Aorta (tissue), 5 donors: ENCODE measurements at regions not wholly inside any gene's neighbourhood (a gene's known extent, or its start where the extent isn't known, plus 50 kb on each side); places are given as distances from the start of the nearest gene placed in this dataset.
"Not testable (repeated sequence)": the region's sequence is repeated elsewhere in the genome, so short reads cannot be mapped to it uniquely, and the experiment has no call there.

ENCODE experiments used
- ATAC-seq: fragments of 200-7000 bp; cut with Tn5 transposase; one replicate; pipeline ENCODE4 v1.9.1; 2022; ENCODE audit warnings: moderate library complexity; ENCODE audit not compliant: low FRiP score
- DNase-seq, 2 donors: peaks; one replicate each; pipeline ENCODE4 v3.0.0-alpha.2; 2020
- H3K27ac ChIP-seq, 2 donors: one replicate each; pipeline ENCODE4 v1.5.1; 2013; ENCODE audit warnings: low read length in 2 of 2, mild to moderate bottlenecking in 2 of 2, moderate library complexity in 2 of 2, control low read depth in 1 of 2, inconsistent platforms in 1 of 2, low read depth in 1 of 2
- H3K27me3 ChIP-seq, 2 donors: one replicate each; pipeline ENCODE4 v1.6.1; 2013; ENCODE audit warnings: control low read depth in 1 of 2, low read length in 1 of 2, mild to moderate bottlenecking in 1 of 2, moderate library complexity in 1 of 2; ENCODE audit not compliant: insufficient read depth in 2 of 2, control insufficient read depth in 1 of 2
- H3K36me3 ChIP-seq, 2 donors: one replicate each; pipeline ENCODE4 v1.6.1; 2013; ENCODE audit warnings: control low read depth in 1 of 2, low read length in 1 of 2, mild to moderate bottlenecking in 1 of 2; ENCODE audit not compliant: insufficient read depth in 2 of 2, control insufficient read depth in 1 of 2
- H3K4me1 ChIP-seq, 2 donors: one replicate each; pipeline ENCODE4 v1.6.1; 2013; ENCODE audit warnings: low read length in 2 of 2, control low read depth in 1 of 2, mild to moderate bottlenecking in 1 of 2, moderate library complexity in 1 of 2; ENCODE audit not compliant: insufficient read depth in 2 of 2, control insufficient read depth in 1 of 2
- H3K4me3 ChIP-seq, 2 donors: one replicate each; pipeline ENCODE4 v1.5.1; 2013; ENCODE audit warnings: low read length in 2 of 2, control low read depth in 1 of 2, mild to moderate bottlenecking in 1 of 2
- H3K9me3 ChIP-seq: one replicate; pipeline ENCODE4 v1.6.1; 2013; ENCODE audit warnings: mild to moderate bottlenecking, low read length; ENCODE audit not compliant: control insufficient read depth
- WGBS, 2 donors: extraction: QIAGEN DNeasy Blood & Tissue Kit; methylation state at CpG; one replicate each; pipeline ENCODE4 v1.1.7; 2013; 5-methylcytosine and 5-hydroxymethylcytosine counted together
- intact Hi-C, 2 donors: fragments of 100-400 bp; cut with DNase I; formaldehyde crosslinking; loops; one replicate each; pipeline versions ENCODE4 v1.14.2 to v1.15.0; 2022
- donor health status: healthy with polysubstance abuse.
- donor health status: Bipolar disorder and iron deficiency.
- donor health status: DM: no; HTN: no; CAD: no.
- donor health status: DM: no; HTN: no; CAD: no.
- donor health status: DM: yes; HTN: yes; CAD: no.

DNA sequence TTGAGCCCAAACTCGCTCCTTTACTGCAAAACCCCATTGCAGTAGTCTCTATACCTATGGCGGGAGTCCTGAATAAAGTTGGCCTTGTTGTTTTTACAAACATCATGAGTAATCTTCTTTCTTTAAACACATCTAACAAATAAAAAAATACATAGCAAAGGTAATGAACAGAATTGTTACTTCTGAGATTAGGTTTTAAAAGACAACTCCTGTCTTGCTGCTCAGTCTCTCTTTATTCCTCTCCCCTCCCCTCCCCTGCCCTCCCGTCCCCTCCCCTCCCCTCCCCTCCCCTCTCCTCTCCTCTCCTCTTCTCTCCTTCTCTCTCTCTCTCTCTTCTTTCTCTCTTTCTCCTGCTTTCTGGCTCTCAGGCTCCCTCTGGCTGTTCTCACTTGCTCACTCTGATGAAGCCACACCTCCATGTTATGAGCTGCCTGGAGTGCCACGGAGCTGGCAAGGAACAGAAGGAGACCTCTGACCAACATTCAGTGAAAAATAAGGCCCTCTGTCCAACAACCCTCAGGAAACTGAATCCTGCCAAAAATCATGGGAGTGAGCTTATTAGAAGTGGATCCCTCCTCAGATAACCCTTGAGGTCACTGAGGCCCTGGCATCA, 300.7 kb upstream of the MIR17HG start:
- no peaks in the 10 kb centered on the region for H3K27me3 ChIP-seq
- DNase-seq (no peak), ATAC-seq (no peak)
- no peak overlapping the region for H3K4me3 ChIP-seq
- WGBS, 2 donors = 41 to 42% methylated on average over 4 of the region's 4 CpGs
- H3K4me1 ChIP-seq = no peaks in the 10 kb centered on the region
- no peak overlapping the region for H3K27ac ChIP-seq
- intact Hi-C loops = no loop called here
- H3K9me3 ChIP-seq = no peaks in the 10 kb centered on the region
- H3K36me3 ChIP-seq = no peaks in the 10 kb centered on the region

DNA sequence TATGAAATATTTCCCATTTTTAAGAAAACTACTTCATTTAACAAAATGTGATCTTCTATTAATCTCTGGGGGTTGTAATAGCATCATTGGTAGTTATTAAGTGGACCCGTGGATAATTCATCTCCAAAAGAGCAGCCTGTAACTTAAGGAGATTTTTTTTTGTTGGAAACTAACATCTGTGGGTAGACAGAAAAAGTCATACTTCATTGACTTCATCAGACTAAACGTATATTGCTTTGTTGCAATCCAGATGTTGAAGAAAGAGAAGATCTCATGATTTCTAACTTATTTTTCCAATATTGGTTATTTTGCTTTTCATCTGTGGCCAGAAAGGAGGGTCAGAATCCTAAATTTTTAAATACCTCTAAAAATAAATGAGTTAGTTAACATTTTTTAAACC, 296.5 kb upstream of the MIR17HG start:
- WGBS, 2 donors = 63 to 66% methylated on average over 2 of the region's 2 CpGs
- H3K4me3 ChIP-seq = no peak overlapping the region
- no peak for ATAC-seq
- H3K9me3 ChIP-seq = no peaks in the 10 kb centered on the region
- intact Hi-C loops = no loop called here
- no peaks in the 10 kb centered on the region for H3K4me1 ChIP-seq
- H3K36me3 ChIP-seq = no peaks in the 10 kb centered on the region
- H3K27me3 ChIP-seq = no peaks in the 10 kb centered on the region
- no peak for DNase-seq
- H3K27ac ChIP-seq = no peak overlapping the region

DNA sequence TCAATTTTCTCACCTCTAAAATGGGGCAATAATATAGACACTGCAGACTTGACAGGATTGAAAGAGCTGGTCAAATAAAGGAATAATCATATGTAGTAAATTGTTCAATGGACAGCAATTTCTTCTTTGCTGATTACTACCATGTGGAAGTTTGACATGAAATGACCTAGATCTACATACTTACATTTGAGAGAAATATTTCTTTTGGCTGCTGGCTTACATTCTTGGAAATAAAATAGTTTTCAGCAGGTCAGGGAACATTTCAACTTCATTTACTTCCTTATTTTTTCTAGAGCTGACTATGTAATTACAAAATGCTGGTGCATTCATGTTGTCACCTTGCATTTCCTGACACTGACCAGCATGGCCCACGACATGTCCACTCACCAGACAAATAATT, 294.6 kb upstream of the MIR17HG start:
- H3K27ac ChIP-seq = no peak overlapping the region
- no peaks in the 10 kb centered on the region for H3K36me3 ChIP-seq
- no peaks in the 10 kb centered on the region for H3K9me3 ChIP-seq
- no peak for ATAC-seq
- intact Hi-C loops = no loop called here
- DNase-seq = no peak
- H3K27me3 ChIP-seq = no peaks in the 10 kb centered on the region
- WGBS, 2 donors = 15 to 18% methylated on average over 1 of the region's 1 CpG
- H3K4me1 ChIP-seq = no peaks in the 10 kb centered on the region
- H3K4me3 ChIP-seq = no peak overlapping the region

DNA sequence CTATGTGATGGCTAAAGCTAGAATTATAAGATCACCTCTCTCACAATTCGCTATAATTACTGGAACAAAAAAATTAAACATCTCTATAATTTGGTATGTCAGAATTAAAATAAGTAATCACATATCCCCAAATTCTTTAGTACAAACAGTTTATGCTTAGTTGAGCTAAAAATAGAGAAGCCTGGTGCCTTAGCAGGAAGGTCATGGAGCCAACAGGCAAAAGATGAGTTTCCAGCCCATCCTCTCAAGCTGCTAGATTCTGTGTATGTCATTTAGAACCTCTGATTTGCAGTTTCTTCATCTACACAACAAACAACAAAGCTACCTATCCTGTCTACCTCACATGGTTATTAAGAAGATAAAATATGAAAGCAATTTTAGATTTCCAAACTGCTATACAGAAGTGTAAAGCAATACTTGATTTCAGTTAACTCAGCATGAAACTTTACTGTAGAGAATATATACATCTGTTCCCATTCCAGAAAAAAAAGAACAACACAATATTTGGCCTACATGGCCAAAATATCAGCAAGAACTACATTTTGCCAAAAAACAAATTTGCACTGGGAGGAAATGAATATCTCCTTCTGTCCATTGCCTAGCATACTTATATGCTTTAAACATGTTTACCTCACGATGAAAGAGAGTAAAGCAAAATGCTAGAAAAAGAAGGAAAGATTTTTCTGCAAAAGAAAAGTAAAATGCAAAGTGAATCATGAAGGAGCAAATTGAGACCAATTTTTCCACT, 294.0 kb upstream of the MIR17HG start:
- no peak overlapping the region for H3K4me3 ChIP-seq
- H3K36me3 ChIP-seq = no peaks in the 10 kb centered on the region
- WGBS, 2 donors = 91 to 92% methylated on average over 2 of the region's 2 CpGs
- peaks cover 3% of the 10 kb centered on the region for H3K9me3 ChIP-seq
- ATAC-seq (no peak), DNase-seq (no peak)
- no peaks in the 10 kb centered on the region for H3K27me3 ChIP-seq
- no peak overlapping the region for H3K27ac ChIP-seq
- H3K4me1 ChIP-seq = no peaks in the 10 kb centered on the region
- intact Hi-C loops = no loop called here

DNA sequence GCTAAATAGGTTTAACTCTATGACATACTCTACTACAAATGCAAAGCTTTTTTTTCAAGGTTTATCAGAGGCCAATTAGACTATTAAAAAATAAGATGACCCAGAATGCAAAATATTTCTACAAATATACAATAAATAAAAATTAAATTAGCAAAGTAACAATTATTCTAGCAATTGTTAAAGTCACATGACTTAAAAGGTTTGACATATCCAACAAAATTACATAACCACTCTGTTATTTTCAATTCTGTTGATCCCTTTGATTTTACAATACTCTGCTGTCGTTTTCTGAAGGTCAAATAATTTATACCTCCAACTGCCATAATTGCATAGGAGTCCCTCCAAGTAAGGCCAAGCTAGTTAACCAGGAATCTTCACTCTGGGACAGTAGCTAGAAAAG, 292.6 kb upstream of the MIR17HG start:
- Histone ChIP-seq H3K27ac (no peak overlapping the region), H3K9me3 (peaks cover 3% of the 10 kb centered on the region), H3K36me3 (no peaks in the 10 kb centered on the region), H3K4me1 (no peaks in the 10 kb centered on the region), H3K4me3 (no peak overlapping the region), H3K27me3 (no peaks in the 10 kb centered on the region)
- WGBS, 2 donors = 80 to 82% methylated on average over 1 of the region's 1 CpG
- DNase-seq = no peak
- ATAC-seq = no peak
- intact Hi-C loops = no loop called here

DNA sequence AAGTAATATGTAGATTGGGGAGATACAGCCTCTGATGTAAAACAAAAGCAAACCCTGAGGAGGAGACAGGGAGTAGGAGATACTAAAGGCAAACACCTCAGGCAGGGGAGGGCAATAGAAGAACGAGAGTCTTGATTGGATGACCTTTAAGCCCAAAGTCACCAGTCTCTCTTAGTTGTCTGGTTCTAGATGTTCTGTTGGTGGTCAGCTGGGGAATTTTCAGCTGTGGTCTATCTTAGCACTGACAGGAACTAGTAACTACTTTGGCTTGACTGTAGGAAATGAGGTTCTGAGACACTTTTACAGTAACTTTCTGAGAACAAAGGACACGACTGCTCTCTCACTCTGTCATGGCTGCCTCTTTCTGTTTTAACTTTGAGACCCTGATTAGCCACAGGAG, 290.7 kb upstream of the MIR17HG start:
- intact Hi-C loops = no loop called here
- Histone ChIP-seq H3K4me1 (no peaks in the 10 kb centered on the region), H3K9me3 (peaks cover 3% of the 10 kb centered on the region), H3K4me3 (no peak overlapping the region), H3K27me3 (no peaks in the 10 kb centered on the region), H3K27ac (no peak overlapping the region), H3K36me3 (no peaks in the 10 kb centered on the region)
- WGBS, 2 donors = 77 to 87% methylated on average over 2 of the region's 2 CpGs
- ATAC-seq = no peak
- DNase-seq = no peak

DNA sequence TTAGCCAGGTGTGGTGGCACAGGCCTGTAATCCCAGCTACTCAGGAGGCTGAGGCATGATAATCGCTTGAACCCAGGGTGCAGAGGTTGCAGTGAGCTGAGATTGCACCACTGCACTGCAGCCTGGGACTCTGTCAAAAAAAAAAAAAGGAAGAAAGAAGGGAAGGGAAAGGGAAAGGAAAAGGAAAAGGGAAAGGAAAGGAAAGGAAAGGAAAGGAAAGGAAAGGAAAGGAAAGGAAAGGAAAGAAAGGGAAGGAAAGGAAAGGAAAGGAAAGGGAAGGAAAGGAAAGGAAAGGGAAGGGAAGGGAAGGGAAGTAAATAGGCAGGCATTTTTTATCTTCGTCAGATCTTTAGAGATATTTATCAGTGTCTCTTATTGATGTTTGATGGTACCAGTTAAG, 290.0 kb upstream of the MIR17HG start:
- intact Hi-C loops = not testable (repeated sequence)

DNA sequence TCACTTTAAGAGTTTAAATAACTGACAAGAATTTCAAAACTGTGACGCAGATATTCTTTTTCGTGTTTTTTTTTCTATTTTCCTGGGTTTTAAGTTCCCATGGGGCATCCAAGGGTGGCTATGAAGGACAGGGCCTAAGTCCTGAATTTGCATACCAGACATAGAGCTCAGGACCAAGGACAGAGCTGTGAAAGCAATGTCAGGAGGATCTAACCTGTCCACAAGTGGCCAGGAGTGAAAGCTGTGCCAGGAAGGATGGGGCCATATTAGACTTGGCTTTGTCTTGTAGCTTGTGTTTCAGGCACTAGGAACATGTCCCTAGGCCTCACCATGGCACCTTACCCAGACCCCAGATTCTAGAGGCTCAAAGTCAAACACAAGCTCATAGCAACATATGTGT, 289.4 kb upstream of the MIR17HG start:
- WGBS, 2 donors = 74 to 78% methylated on average over 2 of the region's 2 CpGs
- H3K27ac ChIP-seq = no peak overlapping the region
- H3K4me1 ChIP-seq = no peaks in the 10 kb centered on the region
- intact Hi-C loops = no loop called here
- H3K27me3 ChIP-seq = no peaks in the 10 kb centered on the region
- H3K4me3 ChIP-seq = no peak overlapping the region
- peaks cover 3% of the 10 kb centered on the region for H3K9me3 ChIP-seq
- DNase-seq (no peak), ATAC-seq (no peak)
- H3K36me3 ChIP-seq = no peaks in the 10 kb centered on the region

More for the DNA sequence above, 290.0 kb upstream of the MIR17HG start:
- not testable (repeated sequence) for H3K9me3 ChIP-seq, H3K36me3 ChIP-seq, H3K4me3 ChIP-seq, H3K27ac ChIP-seq, H3K27me3 ChIP-seq, DNase-seq, ATAC-seq, H3K4me1 ChIP-seq
- 94 to 95% methylated on average over 2 of the region's 2 CpGs for WGBS, 2 donors

DNA sequence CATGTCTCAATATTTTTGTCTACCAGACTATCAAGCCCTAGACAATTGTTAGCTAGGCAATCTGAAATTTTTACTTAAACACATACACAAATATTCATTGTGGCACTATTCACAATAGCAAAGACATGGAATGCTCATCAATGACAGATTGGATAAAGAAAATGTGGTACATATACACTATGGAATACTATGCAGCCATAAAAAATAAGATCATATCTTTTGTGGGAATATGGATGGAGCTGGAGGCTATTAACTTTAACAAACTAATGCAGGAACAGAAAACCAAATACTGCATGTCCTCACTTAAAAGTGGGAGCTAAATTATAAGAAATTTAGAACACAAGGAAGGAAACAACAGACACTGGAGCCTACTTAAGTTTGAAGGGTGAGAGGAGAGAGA, 288.6 kb upstream of the MIR17HG start:
- H3K36me3 ChIP-seq = no peaks in the 10 kb centered on the region
- no peak overlapping the region for H3K27ac ChIP-seq
- H3K4me3 ChIP-seq = no peak overlapping the region
- no peaks in the 10 kb centered on the region for H3K27me3 ChIP-seq
- intact Hi-C loops = no loop called here
- H3K9me3 ChIP-seq = peaks cover 3% of the 10 kb centered on the region
- no peaks in the 10 kb centered on the region for H3K4me1 ChIP-seq
- DNase-seq (no peak), ATAC-seq (no peak)
